ENCODE measurements at regions not wholly inside any gene's neighbourhood (a gene's known extent, or its start where the extent isn't known, plus 50 kb on each side); places are given as distances from the start of the nearest gene placed in this dataset.

DNA sequence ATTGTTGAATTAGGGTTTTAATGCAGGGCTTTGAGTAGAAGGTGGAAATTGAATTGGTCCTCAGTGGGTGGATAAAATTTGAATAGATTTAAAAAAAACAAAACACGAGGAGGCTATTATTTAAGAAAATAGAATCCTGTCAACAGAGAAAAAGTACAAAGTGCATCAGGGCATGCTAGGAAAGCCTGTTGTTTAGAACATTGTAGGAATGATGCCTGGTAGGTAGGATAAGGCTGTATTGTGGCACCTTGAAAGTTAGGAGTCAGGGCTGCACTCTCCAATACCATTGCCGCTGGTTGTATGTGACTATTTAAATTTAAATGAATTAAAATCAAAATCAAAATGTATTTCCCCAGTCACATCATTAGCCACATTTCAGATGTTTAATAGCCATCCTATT, 363.9 kb downstream of the UTRN start:
- BruUV-seq (replicated peaks) = no TSS peak

DNA sequence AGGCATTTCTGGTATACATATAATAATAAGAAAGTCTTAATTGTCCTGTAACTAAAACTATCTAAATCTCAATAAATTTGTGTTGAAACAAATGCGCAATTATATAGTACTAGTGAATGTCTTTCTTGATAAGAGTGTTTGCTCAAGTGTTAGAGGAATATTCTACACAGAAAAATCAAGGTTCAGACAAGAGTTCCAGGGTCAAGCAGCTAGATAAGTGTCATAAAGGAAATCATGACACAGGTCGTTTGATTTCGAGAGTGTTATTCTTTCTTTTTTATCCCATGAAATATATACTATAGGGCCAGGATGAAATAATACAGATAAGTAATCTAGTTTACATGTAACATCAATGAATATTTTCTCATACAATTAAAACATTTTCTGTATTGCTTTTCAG, 366.1 kb downstream of the UTRN start:
- TF ChIP-seq, protein P1, sequence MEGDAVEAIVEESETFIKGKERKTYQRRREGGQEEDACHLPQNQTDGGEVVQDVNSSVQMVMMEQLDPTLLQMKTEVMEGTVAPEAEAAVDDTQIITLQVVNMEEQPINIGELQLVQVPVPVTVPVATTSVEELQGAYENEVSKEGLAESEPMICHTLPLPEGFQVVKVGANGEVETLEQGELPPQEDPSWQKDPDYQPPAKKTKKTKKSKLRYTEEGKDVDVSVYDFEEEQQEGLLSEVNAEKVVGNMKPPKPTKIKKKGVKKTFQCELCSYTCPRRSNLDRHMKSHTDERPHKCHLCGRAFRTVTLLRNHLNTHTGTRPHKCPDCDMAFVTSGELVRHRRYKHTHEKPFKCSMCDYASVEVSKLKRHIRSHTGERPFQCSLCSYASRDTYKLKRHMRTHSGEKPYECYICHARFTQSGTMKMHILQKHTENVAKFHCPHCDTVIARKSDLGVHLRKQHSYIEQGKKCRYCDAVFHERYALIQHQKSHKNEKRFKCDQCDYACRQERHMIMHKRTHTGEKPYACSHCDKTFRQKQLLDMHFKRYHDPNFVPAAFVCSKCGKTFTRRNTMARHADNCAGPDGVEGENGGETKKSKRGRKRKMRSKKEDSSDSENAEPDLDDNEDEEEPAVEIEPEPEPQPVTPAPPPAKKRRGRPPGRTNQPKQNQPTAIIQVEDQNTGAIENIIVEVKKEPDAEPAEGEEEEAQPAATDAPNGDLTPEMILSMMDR (IDR thresholded peaks at IDR 0.05; ENCODE audit: unreplicated experiment) = no peak
- peaks cover 57% of the 10 kb centered on the region for H3K4me1 Mint-ChIP-seq (ENCODE audit: low read depth, unreplicated experiment)
- H3K27me3 Mint-ChIP-seq (ENCODE audit: unreplicated experiment) = no peaks in the 10 kb centered on the region
- H3K36me3 Mint-ChIP-seq (ENCODE audit: insufficient read depth, unreplicated experiment) = no peaks in the 10 kb centered on the region
- DNase-seq = no peak
- no peak overlapping the region for H3K4me3 Mint-ChIP-seq (ENCODE audit: low read depth, unreplicated experiment)
- no peaks in the 10 kb centered on the region for H3K9me3 Mint-ChIP-seq (ENCODE audit: low read depth, unreplicated experiment)
- H3K27ac Mint-ChIP-seq (ENCODE audit: unreplicated experiment) = no peak overlapping the region
- BruUV-seq (replicated peaks) = no TSS peak
- intact Hi-C loops (cut with micrococcal nuclease; ENCODE audit: unreplicated experiment) = loop anchor here (10.0 kb wide), 1 partner anchor 284 kb away; no protein-coding TSS in a partner anchor
- CTCF ChIA-PET = no interaction called here

More for the DNA sequence above, 363.9 kb downstream of the UTRN start:
- Mint-ChIP-seq H3K36me3 (ENCODE audit: insufficient read depth, unreplicated experiment) (no peaks in the 10 kb centered on the region), H3K4me1 (ENCODE audit: low read depth, unreplicated experiment) (peaks cover 59% of the 10 kb centered on the region), H3K27me3 (ENCODE audit: unreplicated experiment) (no peaks in the 10 kb centered on the region), H3K27ac (ENCODE audit: unreplicated experiment) (no peak overlapping the region), H3K4me3 (ENCODE audit: low read depth, unreplicated experiment) (no peak overlapping the region), H3K9me3 (ENCODE audit: low read depth, unreplicated experiment) (no peaks in the 10 kb centered on the region)
- no peak for DNase-seq
- TF ChIP-seq, protein P1 (IDR thresholded peaks at IDR 0.05; ENCODE audit: unreplicated experiment) = no peak
- CTCF ChIA-PET = interaction anchor here (0.7 kb wide), 1 partner anchor 1634 kb away, joined by 3 read pairs; no protein-coding TSS in a partner anchor
- intact Hi-C loops (cut with micrococcal nuclease; ENCODE audit: unreplicated experiment) = no loop called here

DNA sequence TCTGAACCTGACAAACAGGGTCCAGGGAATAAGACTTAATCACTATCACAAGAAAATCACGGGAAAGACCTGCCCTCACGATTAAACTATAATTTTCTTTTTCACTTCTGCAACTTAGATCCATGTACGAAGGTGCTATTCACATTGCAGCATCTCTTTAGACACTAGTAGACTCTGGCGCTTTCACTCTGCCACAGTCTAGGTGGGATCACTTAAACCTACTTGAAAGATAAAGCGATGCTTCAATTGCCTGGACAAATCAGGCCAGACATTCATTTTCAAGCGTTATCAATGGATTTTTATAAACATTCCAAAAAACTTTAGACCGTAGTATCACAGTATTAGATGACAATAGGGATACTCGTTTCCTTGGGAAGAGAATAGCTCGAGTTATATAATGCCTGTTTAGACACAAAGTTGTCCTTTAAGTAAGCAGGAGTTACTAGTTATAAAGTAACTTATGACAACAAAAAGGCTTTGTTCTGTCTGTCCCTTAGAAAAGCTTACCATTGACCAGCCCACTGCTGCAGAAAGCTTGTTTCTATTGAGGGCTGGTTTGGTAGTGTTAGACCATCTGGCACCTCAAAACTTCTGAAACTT, 367.3 kb downstream of the UTRN start:
- CTCF ChIA-PET = interaction anchor here (0.6 kb wide), 1 partner anchor 117 kb away, joined by 3 read pairs; no protein-coding TSS in a partner anchor
- no TSS peak for BruUV-seq (replicated peaks)
- peak overlapping the region; percentile 41 for H3K4me3 Mint-ChIP-seq (ENCODE audit: low read depth, unreplicated experiment)
- H3K27me3 Mint-ChIP-seq (ENCODE audit: unreplicated experiment) = no peaks in the 10 kb centered on the region
- H3K9me3 Mint-ChIP-seq (ENCODE audit: low read depth, unreplicated experiment) = no peaks in the 10 kb centered on the region
- H3K27ac Mint-ChIP-seq (ENCODE audit: unreplicated experiment) = peak overlapping the region; percentile 38
- TF ChIP-seq, protein P1 (IDR thresholded peaks at IDR 0.05; ENCODE audit: unreplicated experiment) = no peak
- no peak for DNase-seq
- H3K36me3 Mint-ChIP-seq (ENCODE audit: insufficient read depth, unreplicated experiment) = no peaks in the 10 kb centered on the region
- intact Hi-C loops (cut with micrococcal nuclease; ENCODE audit: unreplicated experiment) = loop anchor here (2.0 to 10.0 kb wide), 2 partner anchors 170 to 282 kb away; no protein-coding TSS in a partner anchor
- peaks cover 54% of the 10 kb centered on the region for H3K4me1 Mint-ChIP-seq (ENCODE audit: low read depth, unreplicated experiment)

DNA sequence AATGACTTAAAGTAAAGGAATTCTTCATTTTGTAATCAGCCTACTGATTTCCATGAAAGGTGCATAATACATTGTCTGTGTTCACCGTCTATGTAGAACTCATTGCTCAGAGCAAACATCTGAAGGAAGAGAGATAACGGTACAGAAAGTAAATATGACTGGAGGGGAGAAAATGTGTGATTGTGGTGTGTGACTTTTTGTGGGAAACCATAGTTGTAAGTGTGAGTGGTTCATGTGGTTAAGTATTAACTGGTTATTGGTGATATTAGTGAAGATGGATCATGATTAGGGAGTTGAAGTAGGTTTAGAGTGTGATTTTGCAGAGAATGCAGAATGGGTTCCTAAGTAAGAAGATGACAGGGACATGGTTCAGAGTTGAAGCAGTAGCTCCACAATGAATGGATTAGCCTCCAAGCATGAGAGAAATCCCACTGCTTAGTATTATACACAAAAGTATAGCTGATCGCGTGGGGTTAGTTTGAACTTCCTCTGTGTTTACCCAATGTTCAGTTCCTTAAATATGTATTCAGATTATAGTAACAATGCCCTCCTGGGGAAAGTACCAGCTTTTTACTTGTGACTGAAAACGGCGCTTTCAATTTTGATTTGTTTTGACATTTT, 368.9 kb downstream of the UTRN start:
- H3K4me3 Mint-ChIP-seq (ENCODE audit: low read depth, unreplicated experiment) = peak overlapping the region; percentile 1
- no peaks in the 10 kb centered on the region for H3K36me3 Mint-ChIP-seq (ENCODE audit: insufficient read depth, unreplicated experiment)
- CTCF ChIA-PET = no interaction called here
- no peak overlapping the region for H3K27ac Mint-ChIP-seq (ENCODE audit: unreplicated experiment)
- peaks cover 49% of the 10 kb centered on the region for H3K4me1 Mint-ChIP-seq (ENCODE audit: low read depth, unreplicated experiment)
- intact Hi-C loops (cut with micrococcal nuclease; ENCODE audit: unreplicated experiment) = loop anchor here (2.0 to 10.0 kb wide), 2 partner anchors 169 to 281 kb away; no protein-coding TSS in a partner anchor
- TF ChIP-seq, protein P1 (IDR thresholded peaks at IDR 0.05; ENCODE audit: unreplicated experiment) = no peak
- no peak for DNase-seq
- H3K27me3 Mint-ChIP-seq (ENCODE audit: unreplicated experiment) = no peaks in the 10 kb centered on the region
- H3K9me3 Mint-ChIP-seq (ENCODE audit: low read depth, unreplicated experiment) = no peaks in the 10 kb centered on the region
- no TSS peak for BruUV-seq (replicated peaks)
